Aorta (tissue), 5 donors: ENCODE measurements at regions not wholly inside any gene's neighbourhood (a gene's known extent, or its start where the extent isn't known, plus 50 kb on each side); places are given as distances from the start of the nearest gene placed in this dataset.

Experiments used
- ATAC-seq: fragments of 200-7000 bp; cut with Tn5 transposase; one replicate; pipeline ENCODE4 v1.9.1; 2022; ENCODE audit warnings: moderate library complexity; ENCODE audit not compliant: low FRiP score
- DNase-seq, 2 donors: peaks; one replicate each; pipeline ENCODE4 v3.0.0-alpha.2; 2020
- H3K27ac ChIP-seq, 2 donors: one replicate each; pipeline ENCODE4 v1.5.1; 2013; ENCODE audit warnings: low read length in 2 of 2, mild to moderate bottlenecking in 2 of 2, moderate library complexity in 2 of 2, control low read depth in 1 of 2, inconsistent platforms in 1 of 2, low read depth in 1 of 2
- H3K27me3 ChIP-seq, 2 donors: one replicate each; pipeline ENCODE4 v1.6.1; 2013; ENCODE audit warnings: control low read depth in 1 of 2, low read length in 1 of 2, mild to moderate bottlenecking in 1 of 2, moderate library complexity in 1 of 2; ENCODE audit not compliant: insufficient read depth in 2 of 2, control insufficient read depth in 1 of 2
- H3K36me3 ChIP-seq, 2 donors: one replicate each; pipeline ENCODE4 v1.6.1; 2013; ENCODE audit warnings: control low read depth in 1 of 2, low read length in 1 of 2, mild to moderate bottlenecking in 1 of 2; ENCODE audit not compliant: insufficient read depth in 2 of 2, control insufficient read depth in 1 of 2
- H3K4me1 ChIP-seq, 2 donors: one replicate each; pipeline ENCODE4 v1.6.1; 2013; ENCODE audit warnings: low read length in 2 of 2, control low read depth in 1 of 2, mild to moderate bottlenecking in 1 of 2, moderate library complexity in 1 of 2; ENCODE audit not compliant: insufficient read depth in 2 of 2, control insufficient read depth in 1 of 2
- H3K4me3 ChIP-seq, 2 donors: one replicate each; pipeline ENCODE4 v1.5.1; 2013; ENCODE audit warnings: low read length in 2 of 2, control low read depth in 1 of 2, mild to moderate bottlenecking in 1 of 2
- H3K9me3 ChIP-seq: one replicate; pipeline ENCODE4 v1.6.1; 2013; ENCODE audit warnings: mild to moderate bottlenecking, low read length; ENCODE audit not compliant: control insufficient read depth
- WGBS, 2 donors: extraction: QIAGEN DNeasy Blood & Tissue Kit; methylation state at CpG; one replicate each; pipeline ENCODE4 v1.1.7; 2013; 5-methylcytosine and 5-hydroxymethylcytosine counted together
- intact Hi-C, 2 donors: fragments of 100-400 bp; cut with DNase I; formaldehyde crosslinking; loops; one replicate each; pipeline versions ENCODE4 v1.14.2 to v1.15.0; 2022
- donor health status: healthy with polysubstance abuse.
- donor health status: Bipolar disorder and iron deficiency.
- donor health status: DM: no; HTN: no; CAD: no.
- donor health status: DM: no; HTN: no; CAD: no.
- donor health status: DM: yes; HTN: yes; CAD: no.

- DNase-seq, result no peak
- WGBS, 2 donors, result 56 to 64% methylated on average over 7 of the region's 7 CpGs
Observed at GRCh38 chr17:79433379-79433778, 177.5 kb downstream of the RBFOX3 start.

DNA sequence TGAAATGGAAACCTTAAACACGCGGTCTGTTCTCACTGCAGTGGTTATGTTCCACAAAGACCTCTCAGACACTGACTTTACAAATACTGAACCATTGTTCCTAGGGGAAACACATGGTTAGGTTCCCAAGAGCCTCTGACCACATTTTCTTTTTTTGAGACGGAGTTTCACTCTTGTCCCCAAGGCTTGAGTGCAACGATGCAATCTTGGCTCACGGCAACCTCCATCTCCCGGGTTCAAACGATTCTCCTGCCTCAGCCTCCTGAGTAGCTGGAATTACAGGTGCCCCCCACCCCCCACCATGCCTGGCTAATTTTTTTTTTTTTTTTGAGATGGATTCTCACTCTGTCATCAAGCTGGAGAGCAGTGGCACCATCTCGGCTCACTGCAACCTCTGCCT, 179.7 kb downstream of the RBFOX3 start:
- DNase-seq (no peak), ATAC-seq (no peak)
- H3K27me3 ChIP-seq, result no peaks in the 10 kb centered on the region
- intact Hi-C loops, result no loop called here
- peaks cover 4% of the 10 kb centered on the region for H3K9me3 ChIP-seq
- WGBS, 2 donors, result 89 to 91% methylated on average over 8 of the region's 8 CpGs
- no peak overlapping the region for H3K4me3 ChIP-seq
- H3K27ac ChIP-seq, result no peak overlapping the region
- no peaks in the 10 kb centered on the region for H3K4me1 ChIP-seq
- H3K36me3 ChIP-seq, result no peaks in the 10 kb centered on the region

More at GRCh38 chr17:79433379-79433778, 177.5 kb downstream of the RBFOX3 start:
- H3K27ac ChIP-seq, result no peak overlapping the region
- H3K4me1 ChIP-seq, result no peaks in the 10 kb centered on the region
- H3K4me3 ChIP-seq, result no peak overlapping the region
- H3K9me3 ChIP-seq, result peaks cover 4% of the 10 kb centered on the region
- no peaks in the 10 kb centered on the region for H3K27me3 ChIP-seq
- intact Hi-C loops, result no loop called here
- no peak for ATAC-seq
- no peaks in the 10 kb centered on the region for H3K36me3 ChIP-seq

DNA sequence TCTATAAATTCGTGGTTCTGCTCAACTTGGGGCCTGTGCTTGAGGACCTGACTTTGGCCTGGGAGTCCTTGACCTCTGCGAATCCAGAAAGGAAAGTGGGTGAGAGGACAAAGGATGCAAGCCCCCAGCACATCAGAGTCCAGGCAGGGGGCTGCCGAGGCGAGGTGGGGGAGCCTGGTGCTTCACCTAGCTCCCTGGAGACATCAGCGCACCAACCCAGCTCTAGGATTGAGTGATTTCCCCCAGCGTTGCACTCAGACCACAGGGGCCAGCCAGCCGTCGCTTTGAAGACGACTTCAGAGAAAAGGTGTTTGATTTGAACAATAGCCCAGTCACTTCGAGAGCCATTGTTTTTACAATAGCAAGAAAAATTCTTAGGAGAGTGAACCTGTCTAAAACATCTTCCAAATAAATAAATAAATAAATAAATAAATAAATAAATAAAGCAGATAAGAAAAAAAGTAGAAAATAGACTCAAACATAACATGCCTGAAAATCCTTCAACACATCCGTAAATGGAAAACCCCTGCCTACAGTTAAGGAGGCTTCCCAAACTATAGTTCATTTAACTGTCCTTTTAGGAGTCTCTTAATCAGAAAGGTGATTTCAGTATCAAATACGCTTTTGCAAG, 180.9 kb downstream of the RBFOX3 start:
- DNase-seq (no peak), ATAC-seq (no peak)
- Histone ChIP-seq H3K9me3 (peaks cover 4% of the 10 kb centered on the region), H3K36me3 (no peaks in the 10 kb centered on the region), H3K27me3 (no peaks in the 10 kb centered on the region), H3K4me3 (no peak overlapping the region), H3K4me1 (no peaks in the 10 kb centered on the region), H3K27ac (no peak overlapping the region)
- intact Hi-C loops, result no loop called here
- WGBS, 2 donors, result 41 to 46% methylated on average over 12 of the region's 12 CpGs

DNA sequence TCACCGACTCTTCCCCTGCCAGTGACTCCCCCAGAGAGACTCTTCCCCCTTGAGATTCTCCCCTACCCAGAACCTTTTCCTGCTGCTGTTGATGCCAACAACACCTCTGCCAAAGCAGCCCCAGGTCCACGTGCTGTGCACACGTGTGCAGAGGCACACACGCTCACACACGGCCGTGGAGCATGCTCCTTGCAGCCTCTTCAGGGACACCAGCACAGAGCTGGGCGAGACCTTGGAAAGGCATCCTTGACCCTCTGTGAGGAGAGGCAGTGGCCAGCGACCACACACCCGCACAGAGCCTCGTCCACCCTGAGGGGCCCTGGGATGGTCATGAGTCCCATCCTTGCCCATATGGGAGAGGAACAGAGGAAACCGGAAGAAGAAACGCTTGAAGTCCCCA, 181.9 kb downstream of the RBFOX3 start:
- no peak overlapping the region for H3K27ac ChIP-seq
- ATAC-seq (no peak), DNase-seq (no peak)
- H3K4me1 ChIP-seq, result no peaks in the 10 kb centered on the region
- peaks cover 3% of the 10 kb centered on the region for H3K9me3 ChIP-seq
- intact Hi-C loops, result no loop called here
- no peaks in the 10 kb centered on the region for H3K27me3 ChIP-seq
- 72 to 76% methylated on average over 12 of the region's 12 CpGs for WGBS, 2 donors
- no peak overlapping the region for H3K4me3 ChIP-seq
- no peaks in the 10 kb centered on the region for H3K36me3 ChIP-seq

DNA sequence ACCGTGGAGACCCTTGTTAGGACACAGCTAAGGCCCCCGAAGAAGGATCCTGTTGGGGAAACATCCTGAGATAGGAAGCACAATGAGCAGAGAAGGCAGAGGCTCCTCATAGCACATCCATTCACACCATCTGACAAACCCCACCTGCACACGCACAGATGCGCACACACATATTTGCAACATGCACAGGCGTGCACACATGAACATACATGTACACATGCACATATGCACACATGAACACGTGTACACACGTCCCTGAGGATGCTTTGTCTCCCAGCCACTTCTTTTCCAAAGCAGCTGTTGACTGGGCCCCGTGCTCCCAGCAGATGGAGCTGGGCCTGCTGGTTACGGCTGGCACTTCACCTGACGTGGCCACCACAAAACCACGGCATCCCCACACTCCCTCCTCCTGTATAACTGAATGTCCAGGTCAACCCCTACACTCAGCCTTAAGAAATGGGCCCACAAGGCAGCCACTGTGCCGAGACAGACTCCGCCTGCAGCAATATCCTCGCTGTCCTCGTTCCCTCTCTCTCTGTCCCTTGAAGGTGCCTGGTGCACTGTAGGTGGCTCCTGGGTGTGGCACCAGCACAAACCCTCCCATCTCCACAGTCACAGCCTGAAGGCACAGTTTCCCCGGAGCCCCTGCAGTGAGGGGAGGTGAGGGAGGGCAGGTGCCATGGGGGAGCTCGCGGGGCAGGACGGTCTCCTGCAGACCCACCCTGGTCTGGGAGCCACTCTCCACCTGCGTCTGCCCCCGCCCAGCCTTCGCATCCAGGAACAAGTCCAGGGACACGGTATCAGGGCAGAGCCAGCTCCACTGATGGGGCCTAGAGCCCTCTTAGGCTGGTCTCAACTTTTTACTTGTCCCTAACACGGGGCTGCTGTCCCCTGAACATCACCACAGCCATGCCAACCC, 183.0 kb downstream of the RBFOX3 start:
- WGBS, 2 donors, result 76 to 77% methylated on average over 22 to 24 of the region's 24 CpGs
- intact Hi-C loops, result no loop called here
- H3K9me3 ChIP-seq, result peaks cover 2% of the 10 kb centered on the region
- no peak overlapping the region for H3K4me3 ChIP-seq
- ATAC-seq (no peak), DNase-seq (no peak)
- no peaks in the 10 kb centered on the region for H3K36me3 ChIP-seq
- H3K4me1 ChIP-seq, result no peaks in the 10 kb centered on the region
- H3K27ac ChIP-seq, result no peak overlapping the region
- no peaks in the 10 kb centered on the region for H3K27me3 ChIP-seq

DNA sequence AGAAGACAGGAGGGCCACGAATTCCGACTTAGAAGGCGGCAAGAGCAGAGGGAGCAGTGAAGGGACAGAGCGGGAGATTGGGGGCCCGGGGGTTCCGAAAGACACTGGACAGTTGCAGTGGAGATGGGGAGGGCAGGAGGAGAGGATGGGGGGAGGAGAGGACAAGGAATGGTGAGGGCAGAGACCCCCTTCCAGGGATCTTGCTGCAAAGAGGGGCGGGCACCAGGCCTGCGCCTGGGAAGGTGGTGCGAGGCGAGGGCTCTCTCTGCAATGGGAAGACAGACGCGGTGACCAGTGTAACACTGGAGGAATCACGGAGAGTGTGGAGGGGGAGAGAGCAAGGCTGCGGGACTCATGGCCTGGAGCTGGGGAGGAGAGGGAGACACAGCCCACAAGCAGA, 185.2 kb downstream of the RBFOX3 start:
- ATAC-seq (no peak), DNase-seq (no peak)
- H3K27me3 ChIP-seq, result no peaks in the 10 kb centered on the region
- H3K36me3 ChIP-seq, result no peaks in the 10 kb centered on the region
- no peaks in the 10 kb centered on the region for H3K4me1 ChIP-seq
- H3K27ac ChIP-seq, result no peak overlapping the region
- H3K4me3 ChIP-seq, result no peak overlapping the region
- intact Hi-C loops, result no loop called here
- WGBS, 2 donors, result 82 to 86% methylated on average over 14 of the region's 14 CpGs
- H3K9me3 ChIP-seq, result no peaks in the 10 kb centered on the region

DNA sequence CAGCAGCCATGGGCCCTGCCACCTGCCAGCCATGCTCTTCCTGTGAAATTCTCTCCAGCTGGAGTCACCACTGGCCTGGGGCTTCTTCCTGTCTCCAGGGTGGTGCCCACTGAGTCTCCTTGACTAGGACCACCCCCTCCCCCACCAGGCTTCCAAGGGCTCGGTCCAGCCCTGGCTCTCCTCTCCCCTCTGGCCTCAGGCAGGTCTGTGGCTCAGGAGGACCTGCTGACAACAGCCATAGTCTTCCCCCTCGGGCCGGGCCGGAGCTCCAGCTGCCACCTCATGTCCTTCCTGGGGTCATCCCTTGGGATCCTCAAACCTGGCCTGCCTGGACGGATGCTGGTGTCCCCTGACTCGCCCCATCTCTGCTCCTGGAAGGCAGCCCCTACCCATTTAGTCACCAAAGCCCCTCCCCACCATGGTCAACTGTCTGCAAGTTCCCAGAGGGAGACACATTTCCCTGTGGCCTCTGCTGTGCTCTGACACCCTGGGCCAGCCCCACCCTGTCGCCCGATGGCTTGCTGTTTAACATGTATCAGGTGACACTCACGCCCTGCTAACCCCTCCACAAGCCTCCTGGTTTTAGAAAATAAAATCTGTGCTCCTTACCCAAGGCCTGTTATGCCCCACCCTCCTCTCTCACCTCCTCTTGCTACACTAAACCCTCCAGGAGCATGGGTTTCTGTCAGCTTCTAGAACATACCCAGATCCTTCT, 186.2 kb downstream of the RBFOX3 start:
- ATAC-seq (no peak), DNase-seq (no peak)
- WGBS, 2 donors, result 70 to 72% methylated on average over 9 of the region's 9 CpGs
- no peaks in the 10 kb centered on the region for H3K9me3 ChIP-seq
- H3K4me3 ChIP-seq, result no peak overlapping the region
- intact Hi-C loops, result no loop called here
- H3K27me3 ChIP-seq, result no peaks in the 10 kb centered on the region
- H3K4me1 ChIP-seq, result no peaks in the 10 kb centered on the region
- no peaks in the 10 kb centered on the region for H3K36me3 ChIP-seq
- H3K27ac ChIP-seq, result no peak overlapping the region

GRCh38 chr17:79423811-79424465, 186.9 kb downstream of the RBFOX3 start:
- H3K27me3 ChIP-seq, result no peaks in the 10 kb centered on the region
- H3K4me3 ChIP-seq, result no peak overlapping the region
- 85 to 86% methylated on average over 18 of the region's 18 CpGs for WGBS, 2 donors
- intact Hi-C loops, result no loop called here
- no peaks in the 10 kb centered on the region for H3K36me3 ChIP-seq
- no peak for DNase-seq
- no peaks in the 10 kb centered on the region for H3K4me1 ChIP-seq
- no peak overlapping the region for H3K27ac ChIP-seq
- no peaks in the 10 kb centered on the region for H3K9me3 ChIP-seq
- no peak for ATAC-seq
